Activated CD8-positive, alpha-beta memory T cell treated with anti-CD3 and anti-CD28 coated beads for 24 hours (primary cell): ENCODE measurements at regions not wholly inside any gene's neighbourhood (a gene's known extent, or its start where the extent isn't known, plus 50 kb on each side); places are given as distances from the start of the nearest gene placed in this dataset.

Experiments
- DNase-seq: peaks from one replicate; pipeline ENCODE4 v3.0.0-alpha.2; 2020

DNA sequence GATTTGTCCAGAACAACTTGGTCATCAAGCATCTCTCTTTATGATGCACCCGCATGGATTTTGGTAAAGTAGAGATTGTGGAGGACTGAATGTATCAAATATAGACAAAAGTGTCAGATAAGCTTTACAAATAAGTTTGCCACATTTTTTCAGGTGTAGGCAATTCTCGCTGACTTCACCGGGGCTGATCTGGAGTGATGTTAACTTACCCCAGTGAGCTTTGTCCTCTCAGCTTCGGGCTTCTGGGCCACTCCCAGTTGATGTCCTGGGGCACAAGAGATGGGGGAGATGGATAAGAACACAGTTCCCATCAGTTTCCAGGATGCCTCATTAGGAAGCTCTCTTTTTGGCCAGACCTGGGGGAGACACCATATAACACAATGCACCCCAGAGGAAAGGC, 117.7 kb downstream of the ETS2 start:
- DNase-seq: no peak

DNA sequence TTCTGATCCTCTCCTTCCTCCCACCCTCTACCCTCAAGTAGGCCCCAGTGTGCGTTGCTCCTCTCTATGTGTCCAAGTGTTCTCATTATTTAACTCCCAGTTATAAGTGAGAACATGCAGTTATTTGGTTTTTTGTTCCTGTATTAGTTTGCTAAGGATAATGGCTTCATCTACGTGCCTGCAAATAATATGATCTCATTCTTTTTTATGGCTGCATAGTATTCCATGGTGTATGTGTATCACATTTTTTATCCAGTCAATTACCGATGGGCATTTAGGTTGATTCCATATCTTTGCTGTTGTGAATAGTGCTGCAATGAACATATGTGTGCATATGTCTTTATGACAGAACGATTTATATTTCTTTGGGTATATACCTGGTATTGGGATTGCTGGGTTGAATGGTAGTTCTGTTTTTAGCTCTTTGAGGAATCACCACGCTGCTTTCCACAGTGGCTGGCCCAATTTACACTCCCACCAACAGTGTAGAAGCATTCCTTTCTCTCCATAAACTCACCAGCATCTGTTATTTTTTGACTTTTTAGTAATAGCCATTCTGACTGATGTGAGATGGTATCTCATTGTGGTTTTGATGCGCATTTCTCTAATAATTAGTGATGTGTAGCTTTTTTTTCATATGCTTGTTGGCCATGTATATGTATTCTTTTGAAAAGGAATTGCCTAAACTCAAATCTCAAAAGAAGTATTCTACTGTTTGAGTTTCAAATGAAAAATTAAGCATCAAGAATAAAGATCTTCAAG, 116.9 kb downstream of the ETS2 start:
- no peak for DNase-seq

DNA sequence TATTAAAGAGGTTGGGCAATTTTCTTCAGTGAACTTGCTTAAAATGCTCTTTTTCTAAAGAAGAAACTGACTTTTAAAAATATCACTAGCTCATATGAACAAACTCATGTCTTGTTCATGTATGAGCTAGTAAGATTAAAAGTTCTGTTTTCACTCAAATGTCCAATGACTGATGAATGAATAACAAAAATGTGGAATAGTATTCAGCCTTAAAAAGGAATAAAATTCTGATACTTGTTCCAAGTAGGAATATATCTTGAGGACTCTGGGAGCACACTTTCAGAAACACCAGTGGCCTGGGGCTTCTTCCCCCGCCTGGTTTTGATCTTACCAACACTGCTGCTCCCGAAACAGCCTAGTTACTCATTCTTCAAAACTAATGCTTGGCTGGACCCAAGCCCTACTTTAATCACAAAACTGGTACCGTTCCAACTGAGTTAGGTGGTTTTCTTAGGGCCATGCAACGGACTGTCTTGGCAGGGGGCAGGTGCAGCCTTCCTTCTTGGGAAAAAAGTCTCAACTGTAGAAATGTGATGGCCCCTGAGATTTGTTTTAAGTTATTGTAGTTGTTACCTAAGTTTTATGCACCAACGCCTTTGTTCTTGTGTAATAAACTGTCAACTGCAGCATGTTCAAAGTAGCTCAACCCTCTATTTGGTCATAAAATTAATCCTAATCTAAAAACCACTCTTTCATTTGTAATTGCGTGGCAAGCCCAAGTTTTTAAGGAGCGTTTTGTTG, 116.0 kb downstream of the ETS2 start:
- no peak for DNase-seq

DNA sequence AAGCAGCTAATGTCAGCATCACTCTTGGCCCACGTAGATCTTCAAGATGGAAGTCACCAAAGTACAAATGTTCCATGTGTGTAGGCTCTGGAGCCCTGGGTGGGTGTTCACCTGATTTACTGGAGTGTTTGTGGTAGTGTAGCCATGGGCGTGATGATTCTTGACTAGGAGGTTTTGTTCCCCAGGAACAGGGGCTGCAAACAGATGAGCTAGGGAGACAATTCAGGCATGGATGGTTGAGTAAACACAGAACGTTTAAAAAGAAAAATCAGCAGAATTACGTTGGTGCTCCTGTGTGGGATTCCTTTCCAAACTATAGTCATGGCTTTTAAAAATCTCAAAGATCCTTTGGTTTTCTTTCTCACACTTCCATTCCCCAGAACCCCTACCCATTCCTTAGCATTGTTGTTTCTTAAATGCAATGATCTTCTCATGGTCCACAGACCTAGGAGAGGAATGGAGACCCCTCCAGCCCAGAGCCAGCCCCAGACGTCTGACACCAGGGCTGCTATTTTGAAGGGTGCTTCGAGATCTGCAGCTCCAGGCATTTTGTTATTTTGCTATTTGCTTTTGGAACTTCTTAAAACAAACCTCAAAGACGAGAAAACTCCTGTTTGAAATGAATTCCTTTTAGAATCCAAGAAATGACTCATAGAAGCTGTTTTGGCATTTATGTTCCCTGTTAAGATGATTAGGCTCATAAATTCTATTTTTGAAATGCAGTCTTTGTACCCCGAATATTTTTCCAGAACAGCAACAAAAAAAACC, 115.1 kb downstream of the ETS2 start:
- DNase-seq: no peak

DNA sequence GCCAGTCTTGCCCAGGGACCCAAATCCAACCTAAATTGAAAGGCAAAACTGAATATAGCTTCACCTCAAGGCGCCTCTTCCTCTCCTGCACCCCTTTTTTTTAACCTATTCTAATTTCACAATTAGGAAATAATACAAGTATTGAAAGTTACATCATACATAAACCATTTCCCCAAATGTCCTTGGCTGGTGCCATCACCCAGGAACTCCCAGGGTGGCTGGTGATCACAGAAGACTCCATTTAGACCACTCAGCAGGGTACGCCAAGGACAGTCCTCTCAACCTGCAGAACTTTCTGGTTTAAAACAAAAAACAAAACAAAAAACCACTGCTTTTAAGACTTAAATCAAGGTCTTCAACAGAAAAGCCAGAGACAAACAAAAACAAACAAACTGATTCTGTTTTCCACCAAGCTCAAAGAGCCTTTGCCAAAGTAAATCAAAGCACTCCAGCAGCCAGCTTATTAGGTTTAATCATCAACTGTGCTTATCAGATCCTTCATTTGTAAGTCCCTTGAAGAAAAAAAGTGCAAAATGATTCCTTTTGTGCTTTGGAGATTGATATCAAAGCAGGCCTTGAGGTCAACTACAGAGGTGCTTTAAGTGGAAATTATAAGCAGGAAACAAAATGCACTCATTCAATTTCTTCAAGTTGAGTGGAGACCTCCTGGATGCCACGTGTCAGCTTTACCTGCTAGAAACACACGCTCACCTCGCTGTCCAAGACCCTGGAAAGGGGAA, 113.0 kb downstream of the ETS2 start:
- no peak for DNase-seq

DNA sequence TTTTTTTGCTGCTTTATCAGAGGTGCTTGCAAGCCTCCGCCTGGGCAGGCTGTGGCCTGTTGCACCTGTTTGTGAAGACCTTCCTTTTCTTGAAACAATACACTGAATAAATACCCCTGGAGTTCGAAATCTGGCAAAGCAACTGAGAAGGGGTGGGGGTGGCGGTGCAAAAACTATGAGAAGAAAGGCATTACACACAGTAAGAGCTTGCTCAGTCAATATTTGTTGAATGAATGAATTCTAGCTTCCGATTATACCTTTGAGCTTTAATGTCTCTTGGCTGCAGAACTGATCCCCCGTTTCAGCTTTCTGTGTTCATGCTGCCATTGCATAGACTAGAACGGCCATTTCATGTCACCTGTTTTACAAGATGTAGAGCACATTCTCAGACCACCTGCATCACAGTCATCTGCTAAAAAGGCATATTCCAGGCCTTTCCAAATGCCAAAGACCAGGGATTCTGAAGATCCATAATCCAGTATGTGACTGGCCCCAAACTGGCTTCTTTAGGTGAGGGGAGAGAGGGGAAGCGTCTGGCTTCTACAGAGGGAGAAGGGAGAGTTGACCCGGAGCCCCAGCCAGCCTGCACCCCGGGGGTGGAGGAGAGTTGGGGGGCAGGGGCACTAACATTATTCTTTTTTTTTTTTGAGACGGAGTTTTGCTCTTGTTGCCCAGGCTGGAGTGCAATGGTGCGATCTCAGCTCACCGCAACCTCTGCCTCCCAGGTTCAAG, 111.5 kb downstream of the ETS2 start:
- DNase-seq: no peak

DNA sequence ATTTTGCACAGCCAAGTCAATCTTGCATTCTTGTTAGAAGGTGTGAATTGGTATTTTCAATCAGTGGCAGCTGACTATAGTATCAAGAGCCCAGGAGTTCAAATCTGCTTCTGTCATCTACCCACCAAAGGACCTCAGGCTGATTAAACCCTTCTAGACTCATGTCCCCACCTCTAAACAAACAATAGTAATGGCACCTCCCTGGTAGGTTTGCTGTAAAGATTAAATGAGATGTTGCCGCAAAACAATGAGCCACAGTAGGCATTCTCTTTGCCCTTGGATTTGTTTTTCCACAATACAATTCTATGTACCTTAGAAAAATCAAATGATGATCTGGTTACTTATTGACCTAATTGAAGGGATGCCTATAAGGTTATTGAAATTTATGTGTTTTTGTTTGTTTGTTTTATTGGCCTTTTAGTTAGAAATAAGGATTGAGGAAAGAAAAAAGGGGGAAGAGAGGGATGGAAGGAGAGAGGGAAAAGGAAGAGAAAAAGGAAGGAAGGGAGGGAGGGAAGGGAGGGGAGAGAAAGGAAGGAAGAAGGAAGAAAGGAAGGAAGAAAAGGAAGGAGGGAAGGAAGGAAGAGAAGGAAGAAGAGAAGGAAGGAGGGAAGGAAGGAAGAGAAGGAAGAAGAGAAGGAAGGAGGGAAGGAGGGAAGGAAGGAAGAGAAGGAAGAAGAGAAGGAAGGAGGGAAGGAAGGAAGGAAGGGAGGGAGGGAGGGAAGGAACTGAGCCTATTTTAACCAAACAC, 110.7 kb downstream of the ETS2 start:
- DNase-seq: no peak

DNA sequence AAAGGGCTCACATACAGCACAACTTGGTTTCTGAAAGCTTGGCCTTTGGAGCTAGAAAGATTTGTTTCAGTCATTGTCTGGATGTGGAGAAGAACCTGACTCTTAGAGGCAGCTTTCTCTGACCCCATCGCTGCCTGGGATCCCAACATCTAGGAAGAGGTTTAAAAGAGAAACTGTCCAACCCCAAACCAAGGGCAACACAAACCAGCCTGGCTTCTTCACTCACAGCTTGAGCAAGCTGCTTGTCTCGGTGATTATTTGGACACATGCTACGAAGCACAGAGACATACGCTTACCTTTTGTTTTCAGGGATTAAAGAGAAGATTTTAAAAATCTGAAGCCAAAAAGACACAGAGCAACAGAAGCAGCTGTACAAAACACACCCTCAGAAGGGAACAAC, 109.8 kb downstream of the ETS2 start:
- no peak for DNase-seq

DNA sequence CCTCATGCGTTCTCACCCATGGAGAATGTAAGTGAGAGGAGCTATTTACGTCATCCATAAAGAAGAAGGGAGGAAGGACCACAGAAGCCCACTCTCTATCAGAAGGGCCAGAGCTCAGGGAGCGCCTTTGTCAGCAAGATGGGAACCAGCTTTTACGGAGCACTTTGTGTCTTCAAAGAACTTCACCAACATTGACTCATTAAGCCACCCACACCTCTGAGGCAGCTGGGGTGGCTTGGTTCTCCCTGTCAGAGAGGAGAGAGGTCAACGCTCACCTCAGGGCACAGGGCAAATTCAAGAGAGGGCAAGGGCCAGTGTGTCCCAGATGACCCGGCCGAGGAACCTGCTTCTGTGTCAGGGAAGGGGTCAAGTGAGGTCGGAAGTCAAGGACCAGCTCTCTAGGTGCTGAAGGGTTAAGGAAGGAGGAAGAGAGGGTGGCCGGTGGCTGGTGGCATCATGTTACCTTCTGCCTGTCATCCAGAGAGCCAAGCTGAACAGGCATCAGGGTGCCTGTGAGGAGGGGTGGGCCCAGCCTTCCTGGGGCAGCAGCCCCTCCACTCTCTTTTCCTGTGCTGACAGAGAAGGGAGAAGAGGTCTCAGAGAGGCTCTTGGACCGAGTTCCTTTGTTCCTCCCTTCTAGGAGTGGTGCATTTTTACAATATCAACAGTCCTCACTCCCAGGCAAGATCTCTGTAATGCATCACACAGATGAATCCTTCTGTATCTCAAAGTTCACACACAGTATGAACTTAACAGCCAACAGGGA, 109.0 kb downstream of the ETS2 start:
- no peak for DNase-seq

DNA sequence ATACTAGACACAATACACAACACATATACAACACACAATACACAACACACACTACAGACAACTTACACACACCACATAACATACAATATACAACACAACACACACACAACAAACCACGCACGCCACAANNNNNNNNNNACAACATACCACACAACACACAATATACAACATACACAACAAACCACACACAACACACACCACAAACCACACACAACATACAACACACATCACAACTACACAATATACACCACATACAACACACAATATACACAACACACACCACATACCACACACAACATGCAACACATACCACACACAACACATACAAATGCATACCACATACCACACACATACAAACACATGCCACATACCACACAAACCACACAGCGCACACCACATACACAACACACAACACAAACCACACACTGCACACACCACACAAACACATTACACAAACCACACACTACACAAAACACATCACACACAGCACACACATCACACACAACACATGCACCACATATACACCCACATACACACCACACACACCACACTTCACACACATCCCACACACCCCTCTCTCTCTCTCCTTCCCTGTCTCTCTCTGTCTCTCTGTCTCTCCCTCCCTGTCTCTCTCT, 108.3 kb downstream of the ETS2 start:
- no peak for DNase-seq

DNA sequence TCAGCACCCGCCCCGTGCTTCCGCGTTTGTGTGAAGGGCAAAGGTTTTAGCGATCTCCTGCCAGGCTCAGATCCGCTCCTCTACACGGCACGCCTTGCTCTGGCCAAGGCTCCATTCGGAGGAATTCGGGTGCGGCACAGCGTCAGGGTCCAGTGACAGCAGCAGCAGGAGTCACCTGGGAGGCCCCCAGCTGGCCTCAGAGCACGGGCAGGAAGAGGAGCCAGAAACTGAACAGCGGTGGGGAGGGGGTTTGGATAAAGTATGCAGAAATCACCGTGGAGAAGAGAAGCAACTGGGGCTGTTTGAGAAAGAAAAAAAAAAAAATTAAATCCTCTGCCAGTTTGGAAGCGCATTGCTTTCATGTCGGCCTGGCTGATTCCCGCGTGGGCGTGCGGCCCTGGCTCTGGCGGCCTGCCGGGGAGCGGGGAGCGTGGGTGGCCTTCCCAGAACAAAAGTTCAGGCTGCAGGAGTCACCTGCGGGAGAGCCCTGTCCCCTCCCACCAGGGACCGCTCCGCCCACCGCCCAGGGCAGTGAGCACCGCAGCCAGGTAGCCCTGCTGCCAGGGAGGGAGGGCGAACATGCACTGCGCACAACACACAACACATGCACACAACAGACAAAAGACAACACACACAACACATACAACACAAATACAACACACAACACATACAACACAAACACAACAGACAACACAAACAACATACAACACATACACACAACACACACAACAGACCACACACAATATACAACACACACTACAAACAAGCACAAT, 107.6 kb downstream of the ETS2 start:
- DNase-seq: no peak

DNA sequence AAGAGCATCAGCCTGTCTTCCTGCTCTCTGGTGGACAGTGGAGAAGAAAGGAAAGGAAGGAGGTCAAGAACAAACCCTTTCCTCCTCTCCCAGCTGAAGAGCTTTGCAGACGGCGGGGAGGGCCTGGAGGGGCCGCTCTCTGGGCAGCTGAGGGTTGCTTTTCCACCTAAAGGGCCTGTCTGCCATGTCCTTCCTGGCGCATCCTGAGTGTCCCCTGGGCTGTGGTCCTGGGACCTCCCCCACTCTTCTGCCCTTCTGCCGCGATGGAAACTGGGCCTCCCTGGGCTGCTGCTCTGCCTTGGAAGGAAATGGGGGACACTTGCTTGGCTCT, 107.0 kb downstream of the ETS2 start:
- DNase-seq: no peak

DNA sequence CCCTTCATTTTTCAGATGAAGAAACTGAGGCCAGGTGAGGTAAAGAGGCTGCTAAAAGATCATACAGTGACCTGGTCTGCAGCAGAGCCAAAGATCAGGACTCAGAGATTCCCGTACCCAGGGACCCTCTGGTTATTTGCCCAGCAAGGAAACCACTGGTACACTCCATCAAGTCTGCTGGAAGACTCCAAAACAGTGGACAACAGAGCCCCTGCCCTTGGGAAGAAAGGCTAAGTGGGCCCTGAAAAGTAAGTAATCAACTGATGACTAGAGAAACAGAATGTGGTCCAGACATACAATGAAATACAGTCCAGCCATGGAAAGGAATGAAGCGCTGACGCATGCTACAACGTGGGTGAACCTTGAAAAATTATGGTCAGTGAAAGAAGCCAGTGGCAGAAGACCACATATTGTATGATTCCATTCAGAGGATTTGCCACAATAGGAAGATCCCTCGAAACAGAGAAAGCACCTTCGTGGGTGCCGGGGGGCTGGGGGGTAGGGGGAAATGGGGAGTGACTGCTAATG, 106.4 kb downstream of the ETS2 start:
- DNase-seq: no peak

DNA sequence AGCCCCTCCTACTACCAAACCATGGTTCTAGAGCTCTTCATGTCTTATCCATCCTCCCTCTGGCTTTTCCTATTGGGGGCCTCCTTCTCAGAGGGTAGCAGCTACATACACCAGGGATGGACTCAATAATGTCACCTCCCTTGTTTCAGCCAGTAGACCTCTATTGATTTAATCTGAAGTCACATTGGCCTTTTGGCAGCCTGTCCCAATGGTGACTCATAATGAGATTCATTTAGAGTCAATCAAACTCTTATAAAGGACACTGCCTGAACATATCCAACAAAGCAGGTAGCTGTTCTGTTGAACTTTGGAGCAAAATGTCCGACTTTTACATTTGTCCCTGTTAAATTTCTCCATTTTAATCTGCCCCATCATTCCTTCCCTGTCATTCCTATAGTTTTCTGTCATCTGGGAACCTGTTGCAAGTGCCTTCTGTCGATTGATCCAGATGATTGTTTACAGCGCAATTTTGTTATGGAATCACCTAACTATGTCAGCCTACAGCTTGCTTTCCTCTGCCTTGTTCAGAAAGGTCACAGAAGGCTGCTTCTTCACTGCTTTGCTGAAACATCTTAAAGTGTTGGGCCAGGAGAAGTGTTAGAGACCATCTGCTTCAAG, 105.9 kb downstream of the ETS2 start:
- DNase-seq: no peak

DNA sequence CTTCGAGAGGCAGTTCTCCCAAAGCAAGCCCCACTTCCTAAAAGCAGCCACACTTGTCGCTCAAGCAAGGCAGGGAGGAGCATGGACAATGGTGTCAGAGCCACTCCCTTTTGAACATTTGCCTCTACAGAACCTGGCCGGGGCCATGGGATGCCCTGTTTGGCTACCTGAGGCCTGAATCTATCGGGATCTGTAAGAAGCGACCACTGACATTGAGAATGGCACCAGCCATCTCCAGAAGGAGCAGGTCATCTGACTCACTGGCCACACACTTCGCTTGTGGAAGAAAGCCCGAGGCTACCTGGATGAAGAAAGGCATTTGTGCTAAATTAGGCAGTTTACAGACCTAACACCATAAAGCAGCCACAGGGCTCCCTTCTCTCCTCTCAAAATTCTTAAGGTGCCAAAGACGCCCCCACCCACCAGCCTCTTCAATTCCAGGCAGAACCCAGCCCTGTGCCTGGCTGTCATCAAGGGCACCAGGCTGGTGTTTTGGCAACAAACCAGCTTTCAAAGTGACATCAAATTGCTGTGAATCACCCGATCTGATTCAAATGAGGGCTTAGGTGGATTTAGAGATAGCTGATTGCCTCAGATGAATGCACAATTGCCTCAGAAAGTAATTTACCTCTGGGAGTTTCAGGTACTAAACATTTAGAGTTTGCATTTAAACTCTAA, 104.8 kb downstream of the ETS2 start:
- no peak for DNase-seq

DNA sequence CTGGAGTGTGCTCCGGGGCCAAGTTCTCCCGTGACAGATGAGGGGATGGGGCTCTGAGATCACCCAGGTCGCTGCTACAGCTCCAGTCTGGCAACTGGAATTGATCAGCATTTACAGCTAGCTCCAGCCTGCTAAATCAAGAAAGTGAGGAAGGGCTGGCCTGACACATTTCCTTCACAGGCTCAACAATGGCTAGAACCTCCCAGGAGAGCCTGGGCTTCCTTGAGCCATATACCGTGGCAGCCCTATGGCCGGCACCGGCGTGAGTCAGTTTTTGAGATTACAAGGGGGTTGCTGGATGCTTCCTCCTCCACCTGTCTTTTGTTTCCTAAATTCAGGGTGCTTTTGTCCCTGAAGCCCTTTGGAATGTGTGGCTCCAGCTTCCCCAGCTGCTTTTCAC, 104.2 kb downstream of the ETS2 start:
- DNase-seq: no peak

DNA sequence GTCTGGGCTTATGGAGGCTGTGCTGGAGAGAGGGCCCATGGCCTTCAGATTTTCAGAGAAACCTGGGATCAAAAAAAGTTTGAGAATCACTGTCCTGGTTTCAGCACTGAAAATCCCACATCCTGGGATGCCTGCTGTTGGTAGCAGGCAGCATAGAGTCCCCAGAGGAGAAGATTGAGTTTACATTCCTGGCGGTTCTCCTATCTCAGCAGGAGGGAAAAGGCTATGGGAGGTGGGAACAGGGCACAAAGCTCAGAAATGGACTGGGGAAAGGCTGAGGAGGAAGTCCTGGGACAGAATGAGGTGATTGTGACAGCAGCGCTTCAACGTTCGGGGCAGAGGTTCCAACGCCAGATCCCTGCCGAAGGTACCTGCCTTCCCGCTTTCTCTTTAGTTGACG, 103.4 kb downstream of the ETS2 start:
- no peak for DNase-seq

DNA sequence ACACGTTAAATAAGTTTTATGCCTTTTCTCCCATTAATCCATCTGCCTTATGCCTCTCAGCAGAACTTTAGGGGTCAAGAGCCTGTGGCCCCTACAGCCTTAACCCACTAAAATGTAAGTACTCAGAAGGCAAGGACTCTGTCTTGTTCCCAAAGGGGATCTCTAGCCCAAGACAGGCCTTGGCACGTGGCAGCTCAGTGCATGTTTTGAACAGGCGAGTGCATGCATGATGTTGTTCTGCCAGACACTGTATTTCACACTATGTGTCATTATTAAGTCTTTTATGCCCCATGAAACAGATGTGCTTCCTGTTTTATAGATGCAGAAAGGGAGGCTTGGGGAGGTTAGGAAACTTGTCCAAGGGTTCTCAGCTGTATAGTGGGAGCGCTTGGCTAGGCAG, 102.8 kb downstream of the ETS2 start:
- DNase-seq: no peak
